GM12878 (cell line): ENCODE measurements at regions not wholly inside any gene's neighbourhood (a gene's known extent, or its start where the extent isn't known, plus 50 kb on each side); places are given as distances from the start of the nearest gene placed in this dataset.

ENCODE experiments used
- ATAC-seq: fragments of 200-7000 bp; cut with Tn5 transposase; 3 replicates; pipeline ENCODE4 v1.9.1; 2020; ENCODE audit warnings: mild to moderate bottlenecking, moderate library complexity
- BruUV-seq: library from RNA; stranded (reverse); fragments of 400-500 nt; replicated peaks from 2 replicates; lab custom pipeline; 2021; lab: Mats Ljungman, UMichigan
- CTCF ChIA-PET: fragments of 300-600 bp; sonication (Branson Sonifier 250); formaldehyde crosslinking; extraction: SDS; loops from one replicate; lab custom pipeline; 2021; ENCODE audit warnings: inconsistent platforms; lab: Yijun Ruan, JAX
- POLR2A ChIA-PET: fragments of 350-600 bp; formaldehyde crosslinking; extraction: SDS; loops from one replicate; lab custom pipeline; 2021; ENCODE audit warnings: inconsistent platforms; lab: Charles Lee
- RAD21 ChIA-PET: fragments of 300-600 bp; sonication (Branson Sonifier 250); formaldehyde crosslinking; loops from one replicate; lab custom pipeline; 2023; ENCODE audit warnings: antibody characterized with exemption; ENCODE audit not compliant: unreplicated experiment; lab: Charles Lee
- SMC1A ChIA-PET: fragments of 300-600 bp; sonication (Branson Sonifier 250); formaldehyde crosslinking; loops from one replicate; lab custom pipeline; 2023; ENCODE audit not compliant: unreplicated experiment, uncharacterized antibody; lab: Charles Lee
- DNase-seq: peaks from one replicate; pipeline ENCODE4 v3.0.0-alpha.2; 2011; ENCODE audit warnings: low read depth, low spot score
- FAIRE-seq: peaks from 3 replicates; lab custom pipeline; 2011; peaks lifted over from hg19 to GRCh38; lab: Jason Lieb, UNC
- H2AFZ ChIP-seq: 2 replicates; pipeline ENCODE4 v1.6.0; 2011; ENCODE audit warnings: low read depth, low read length, control low read depth; ENCODE audit not compliant: control insufficient read depth
- H3K27ac ChIP-seq: 2 replicates; pipeline ENCODE4 v1.5.1; 2011; ENCODE audit warnings: control low read depth; ENCODE audit not compliant: control insufficient read depth, insufficient read depth
- H3K27me3 ChIP-seq, 2 experiments: replicated peaks in 1 of 2; 2 replicates each; pipeline versions ENCODE4 v1.6.0 to v1.6.1; 2011; ENCODE audit warnings: low read length in 1 of 2; ENCODE audit not compliant: control insufficient read depth in 2 of 2, insufficient read depth in 2 of 2
- H3K36me3 ChIP-seq, 2 experiments: 2 replicates each; pipeline ENCODE4 v1.5.1; 2011; ENCODE audit warnings: low read length in 1 of 2; ENCODE audit not compliant: control insufficient read depth in 2 of 2, insufficient read depth in 2 of 2
- H3K4me1 ChIP-seq: 2 replicates; pipeline ENCODE4 v1.6.1; 2011; ENCODE audit warnings: mild to moderate bottlenecking, low read length, moderate library complexity, mixed read lengths; ENCODE audit not compliant: control insufficient read depth, insufficient read depth
- H3K4me2 ChIP-seq: 2 replicates; pipeline ENCODE4 v1.6.0; 2011; ENCODE audit warnings: control low read depth; ENCODE audit not compliant: control insufficient read depth, insufficient read depth
- H3K4me3 ChIP-seq: fragments of 200-600 bp; sonication (generic); 2 replicates; pipeline ENCODE4 v1.5.1; 2016
- H3K79me2 ChIP-seq: 2 replicates; pipeline ENCODE4 v1.6.0; 2011; ENCODE audit warnings: low read length; ENCODE audit not compliant: control insufficient read depth, insufficient read depth
- H3K9ac ChIP-seq: 2 replicates; pipeline ENCODE4 v1.8.0; 2011; ENCODE audit warnings: low read length, control low read depth, mixed read lengths; ENCODE audit not compliant: control insufficient read depth, insufficient read depth
- H3K9me3 ChIP-seq: replicated peaks from 3 replicates; pipeline ENCODE4 v1.5.1; 2011; ENCODE audit warnings: mild to moderate bottlenecking, low read length; ENCODE audit not compliant: control insufficient read depth, insufficient read depth
- H4K20me1 ChIP-seq: 2 replicates; pipeline ENCODE4 v1.6.0; 2011; ENCODE audit not compliant: control insufficient read depth, insufficient read depth
- ASH2L ChIP-seq: fragments of 300-600, 200-600 bp; sonication (generic); IDR thresholded peaks from 2 replicates; pipeline ENCODE4 v1.6.1; 2017; ENCODE audit warnings: low read depth, mild to moderate bottlenecking, borderline replicate concordance
- ATF7 ChIP-seq: fragments of 450-650 bp; IDR thresholded peaks from 2 replicates; pipeline ENCODE4 v1.6.1; 2016; ENCODE audit warnings: low read depth, mild to moderate bottlenecking
- CBX5 ChIP-seq: sonication (generic); IDR thresholded peaks from 2 replicates; pipeline ENCODE4 v1.6.1; 2016; ENCODE audit warnings: low read depth, moderate library complexity, mild to moderate bottlenecking, inconsistent platforms
- CHD2 ChIP-seq: IDR thresholded peaks from 2 replicates; pipeline ENCODE4 v1.6.1; 2011; ENCODE audit warnings: low read depth, low read length, improper control_type of control experiment, borderline replicate concordance
- CREM ChIP-seq: IDR thresholded peaks from 2 replicates; pipeline ENCODE4 v1.6.1; 2014; ENCODE audit warnings: antibody characterized with exemption, low read depth
- E2F8 ChIP-seq: fragments of 450-650 bp; IDR thresholded peaks from 2 replicates; pipeline ENCODE4 v1.6.1; 2018; ENCODE audit warnings: mild to moderate bottlenecking, low read depth, moderate library complexity; ENCODE audit not compliant: partially characterized antibody
- GATAD2B ChIP-seq: fragments of 450-650 bp; conservative IDR thresholded peaks from 2 replicates; pipeline ENCODE4 v1.6.1; 2017; ENCODE audit warnings: low read depth, mild to moderate bottlenecking, moderate library complexity
- KAT2A ChIP-seq: conservative IDR thresholded peaks from 2 replicates; pipeline ENCODE4 v1.6.1; 2011; ENCODE audit warnings: low read depth, low read length; ENCODE audit not compliant: control insufficient read depth
- PBX3 ChIP-seq: IDR thresholded peaks from 2 replicates; pipeline ENCODE4 v1.6.1; 2011; ENCODE audit warnings: mild to moderate bottlenecking, low read depth, low read length, moderate library complexity; ENCODE audit not compliant: insufficient replicate concordance
- PML ChIP-seq: IDR thresholded peaks from 2 replicates; pipeline ENCODE4 v1.6.1; 2012; ENCODE audit warnings: low read length, inconsistent platforms
- RUNX3 ChIP-seq: IDR thresholded peaks from 2 replicates; pipeline ENCODE4 v1.6.1; 2012; ENCODE audit warnings: low read length, inconsistent platforms
- SMAD1 ChIP-seq: fragments of 450-650 bp; IDR thresholded peaks from 2 replicates; pipeline ENCODE4 v1.6.1; 2018; ENCODE audit warnings: mild to moderate bottlenecking, low read depth; ENCODE audit not compliant: partially characterized antibody
- SMC3 ChIP-seq: IDR thresholded peaks from 2 replicates; pipeline ENCODE4 v1.6.1; 2011; ENCODE audit warnings: low read length, improper control_type of control experiment, borderline replicate concordance
- SRF ChIP-seq, 2 experiments: IDR thresholded peaks; 2 replicates each; pipeline ENCODE4 v1.6.1; 2011; ENCODE audit warnings: low read depth in 2 of 2, low read length in 2 of 2, mild to moderate bottlenecking in 1 of 2, moderate library complexity in 1 of 2
- STAT1 ChIP-seq: fragments of 450-650 bp; conservative IDR thresholded peaks from 2 replicates; pipeline ENCODE4 v1.6.1; 2014; ENCODE audit warnings: antibody characterized with exemption, mild to moderate bottlenecking
- ZBTB33 ChIP-seq: fragments of 450-650 bp; IDR thresholded peaks from 2 replicates; pipeline ENCODE4 v1.6.1; 2017; ENCODE audit warnings: mild to moderate bottlenecking
- ZNF592 ChIP-seq: fragments of 450-650 bp; IDR thresholded peaks from 2 replicates; pipeline ENCODE4 v1.6.1; 2017; ENCODE audit warnings: mild to moderate bottlenecking, moderate library complexity
- WGBS: methylation state at CpG from one replicate; pipeline ENCODE4 v1.1.6; 2016; ENCODE audit warnings: low lambda C conversion rate; ENCODE audit not compliant: insufficient replicate concordance, insufficient coverage; ENCODE audit errors: missing lambda C conversion rate; 5-methylcytosine and 5-hydroxymethylcytosine counted together
- in situ Hi-C: fragments of 300-500 bp; cut with MboI; formaldehyde crosslinking; loops from 9 replicates; pipeline ENCODE4 v1.14.3; 2018; ENCODE audit warnings: mixed read lengths
- intact Hi-C: fragments of 100-400 bp; cut with micrococcal nuclease; formaldehyde crosslinking; loops from one replicate; pipeline ENCODE4 v1.14.2; 2022; ENCODE audit not compliant: unreplicated experiment

- WGBS, result 36% methylated on average over 9 of the region's 9 CpGs
- Histone ChIP-seq H4K20me1 (no peaks in the 10 kb centered on the region), H3K27ac (no peak overlapping the region), H3K79me2 (no peaks in the 10 kb centered on the region), H3K36me3 (no peaks in the 10 kb centered on the region), H3K4me2 (no peak overlapping the region), H3K9me3 (no peaks in the 10 kb centered on the region), H2AFZ (no peak overlapping the region), H3K27me3 (no peaks in the 10 kb centered on the region), H3K4me1 (no peaks in the 10 kb centered on the region), H3K9ac (no peak overlapping the region), H3K4me3 (no peak overlapping the region)
- ATAC-seq (no peak), FAIRE-seq (no peak), DNase-seq (no peak)
- in situ Hi-C loops (no loop called here), intact Hi-C loops (no loop called here)
- BruUV-seq, result no TSS peak
- RAD21 ChIA-PET, result no interaction called here
- SMC1A ChIA-PET, result no interaction called here
- POLR2A ChIA-PET, result no interaction called here
- CTCF ChIA-PET, result no interaction called here
- TF ChIP-seq ASH2L, result no peak
- no peak for TF ChIP-seq SRF (IDR thresholded peaks at IDR 0.05; ENCODE audit: low read depth in 2 of 2, low read length in 2 of 2)
- no peak for TF ChIP-seq ZBTB33
- no peak for TF ChIP-seq E2F8
- TF ChIP-seq CHD2, result no peak
- TF ChIP-seq SMAD1, result no peak
- no peak for TF ChIP-seq SMC3
- no peak for TF ChIP-seq GATAD2B
- TF ChIP-seq RUNX3, result no peak
- no peak for TF ChIP-seq CREM
- no peak for TF ChIP-seq ZNF592
- TF ChIP-seq CBX5, result no peak
- no peak for TF ChIP-seq STAT1
- no peak for TF ChIP-seq KAT2A
- no peak for TF ChIP-seq PBX3
- no peak for TF ChIP-seq PML
- TF ChIP-seq ATF7, result no peak
Observed at GRCh38 chr10:3321123-3321522, 148.5 kb upstream of the PITRM1 start.
